Daoy (cell line): ENCODE measurements at regions not wholly inside any gene's neighbourhood (a gene's known extent, or its start where the extent isn't known, plus 50 kb on each side); places are given as distances from the start of the nearest gene placed in this dataset.
"Not testable (repeated sequence)": the region's sequence is repeated elsewhere in the genome, so short reads cannot be mapped to it uniquely, and the experiment has no call there.

Source experiments
- DNase-seq: peaks from one replicate; pipeline ENCODE4 v3.0.0-alpha.2; 2015; ENCODE audit warnings: low read depth

- no peak for DNase-seq
Measured at GRCh38 chr2:8138923-8139667, 542.8 kb upstream of the ID2 start.

GRCh38 chr2:8139668-8140200 lies 542.1 kb upstream of the ID2 start:
- no peak for DNase-seq

GRCh38 chr2:8141079-8141707 lies 540.7 kb upstream of the ID2 start:
- no peak for DNase-seq

GRCh38 chr2:8141780-8142179 lies 540.1 kb upstream of the ID2 start:
- no peak for DNase-seq

- DNase-seq: no peak
Measured at GRCh38 chr2:8142461-8142860, 539.4 kb upstream of the ID2 start.

- DNase-seq: no peak
Measured at GRCh38 chr2:8144131-8144631, 537.7 kb upstream of the ID2 start.

- no peak for DNase-seq
Measured at GRCh38 chr2:8144785-8145184, 537.1 kb upstream of the ID2 start.

GRCh38 chr2:8145375-8145774 lies 536.5 kb upstream of the ID2 start:
- DNase-seq: not testable (repeated sequence)

GRCh38 chr2:8146132-8147005 lies 535.5 kb upstream of the ID2 start:
- no peak for DNase-seq

GRCh38 chr2:8148260-8149006 lies 533.4 kb upstream of the ID2 start:
- peak; percentile 17 for DNase-seq

- no peak for DNase-seq
Measured at GRCh38 chr2:8149007-8149405, 532.9 kb upstream of the ID2 start.

- DNase-seq: no peak
Measured at GRCh38 chr2:8149985-8150539, 531.8 kb upstream of the ID2 start.

- DNase-seq: no peak
Measured at GRCh38 chr2:8151888-8152287, 530.0 kb upstream of the ID2 start.

- DNase-seq: no peak
Measured at GRCh38 chr2:8152392-8153257, 529.2 kb upstream of the ID2 start.

- DNase-seq: no peak
Measured at GRCh38 chr2:8153258-8153718, 528.6 kb upstream of the ID2 start.

- DNase-seq: no peak
Measured at GRCh38 chr2:8154270-8154669, 527.6 kb upstream of the ID2 start.

GRCh38 chr2:8154936-8155335 lies 526.9 kb upstream of the ID2 start:
- DNase-seq: no peak

- DNase-seq: no peak
Measured at GRCh38 chr2:8157621-8158430, 524.0 kb upstream of the ID2 start.

- DNase-seq: no peak
Measured at GRCh38 chr2:8158711-8159110, 523.1 kb upstream of the ID2 start.
